ENCODE measurements at regions not wholly inside any gene's neighbourhood (a gene's known extent, or its start where the extent isn't known, plus 50 kb on each side); places are given as distances from the start of the nearest gene placed in this dataset.

DNA sequence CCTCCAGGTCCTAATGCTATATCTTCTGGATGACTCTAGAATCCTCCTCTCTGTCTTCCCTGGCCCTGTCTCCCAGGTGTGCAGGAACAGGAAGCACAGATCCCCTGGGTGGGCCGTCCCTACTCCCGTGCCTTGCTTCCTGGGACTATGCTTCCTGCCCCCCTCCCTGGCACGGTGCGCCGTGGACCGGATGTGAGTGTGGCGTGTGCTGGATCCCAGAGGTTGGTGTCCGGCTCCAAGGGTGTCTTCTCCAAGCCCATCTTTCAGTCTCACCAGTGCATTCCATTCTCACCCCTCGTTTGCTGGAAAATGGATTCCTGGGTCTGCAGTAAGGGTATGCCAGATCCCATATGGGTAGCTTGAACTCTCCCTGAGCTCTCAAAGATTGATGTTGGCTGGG is 144.4 kb upstream of the TWIST2 start:
- peak in 1 of 2 donors; percentile 42 for DNase-seq (ENCODE audit: extremely low spot score in 2 of 2)
- H3K27me3 ChIP-seq: no peaks in the 10 kb centered on the region
- H3K4me3 ChIP-seq: no peak overlapping the region
- H3K36me3 ChIP-seq: no peaks in the 10 kb centered on the region
- intact Hi-C loops (cut with DNase I): no loop called here
- no peak overlapping the region for H3K27ac ChIP-seq
- TF ChIP-seq POLR2A (IDR thresholded peaks at IDR 0.05) (no peak), POLR2AphosphoS5 (IDR thresholded peaks at IDR 0.05; ENCODE audit: insufficient read depth in 1 of 2, low read depth in 1 of 2) (no peak)
- TF ChIP-seq, protein P1, sequence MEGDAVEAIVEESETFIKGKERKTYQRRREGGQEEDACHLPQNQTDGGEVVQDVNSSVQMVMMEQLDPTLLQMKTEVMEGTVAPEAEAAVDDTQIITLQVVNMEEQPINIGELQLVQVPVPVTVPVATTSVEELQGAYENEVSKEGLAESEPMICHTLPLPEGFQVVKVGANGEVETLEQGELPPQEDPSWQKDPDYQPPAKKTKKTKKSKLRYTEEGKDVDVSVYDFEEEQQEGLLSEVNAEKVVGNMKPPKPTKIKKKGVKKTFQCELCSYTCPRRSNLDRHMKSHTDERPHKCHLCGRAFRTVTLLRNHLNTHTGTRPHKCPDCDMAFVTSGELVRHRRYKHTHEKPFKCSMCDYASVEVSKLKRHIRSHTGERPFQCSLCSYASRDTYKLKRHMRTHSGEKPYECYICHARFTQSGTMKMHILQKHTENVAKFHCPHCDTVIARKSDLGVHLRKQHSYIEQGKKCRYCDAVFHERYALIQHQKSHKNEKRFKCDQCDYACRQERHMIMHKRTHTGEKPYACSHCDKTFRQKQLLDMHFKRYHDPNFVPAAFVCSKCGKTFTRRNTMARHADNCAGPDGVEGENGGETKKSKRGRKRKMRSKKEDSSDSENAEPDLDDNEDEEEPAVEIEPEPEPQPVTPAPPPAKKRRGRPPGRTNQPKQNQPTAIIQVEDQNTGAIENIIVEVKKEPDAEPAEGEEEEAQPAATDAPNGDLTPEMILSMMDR (IDR thresholded peaks at IDR 0.05): no peak
- no peaks in the 10 kb centered on the region for H3K4me1 ChIP-seq
- no peaks in the 10 kb centered on the region for H3K9me3 ChIP-seq

DNA sequence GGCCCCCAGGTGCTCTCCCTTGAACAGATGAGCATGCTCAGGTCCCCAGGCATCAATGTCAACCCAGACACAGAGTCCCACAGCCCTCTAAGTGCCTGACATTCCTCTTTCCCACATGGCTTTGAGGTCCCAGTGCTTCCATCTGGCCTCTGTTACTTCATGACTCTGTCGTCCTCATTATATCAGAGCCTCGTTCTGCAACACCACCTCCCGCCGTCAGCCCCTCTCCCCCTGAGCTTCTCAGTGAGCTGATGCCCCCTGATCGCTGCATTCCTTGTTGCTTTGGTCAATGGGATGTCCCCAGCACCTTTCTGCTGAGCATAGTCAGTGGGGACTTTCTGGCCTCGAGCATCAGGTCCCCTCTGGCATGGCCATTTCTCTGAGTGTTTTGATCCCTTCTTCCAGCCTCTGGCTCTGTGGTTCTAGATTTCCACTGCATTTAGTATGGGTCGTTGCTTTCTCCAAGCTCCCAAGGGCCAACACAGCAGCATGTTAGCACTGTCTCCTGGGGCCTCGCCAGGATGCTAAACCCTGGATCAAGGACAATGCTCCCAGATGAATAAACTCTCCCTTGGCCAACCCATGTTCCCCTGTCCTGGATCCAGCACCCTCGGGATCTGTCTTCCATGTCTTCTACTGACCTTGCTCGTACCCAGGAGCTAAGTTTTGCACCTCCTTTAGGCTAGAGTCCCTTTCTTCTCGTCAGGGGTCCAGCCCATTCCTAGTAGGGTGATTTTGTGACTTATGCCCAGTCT is 143.2 kb upstream of the TWIST2 start:
- Histone ChIP-seq H3K4me3 (no peak overlapping the region), H3K27me3 (no peaks in the 10 kb centered on the region), H3K9me3 (no peaks in the 10 kb centered on the region), H3K4me1 (peaks cover 6% of the 10 kb centered on the region), H3K36me3 (no peaks in the 10 kb centered on the region), H3K27ac (no peak overlapping the region)
- intact Hi-C loops (cut with DNase I): no loop called here
- TF ChIP-seq POLR2A (IDR thresholded peaks at IDR 0.05): no peak
- no peak for TF ChIP-seq POLR2AphosphoS5 (IDR thresholded peaks at IDR 0.05; ENCODE audit: insufficient read depth in 1 of 2, low read depth in 1 of 2)
- TF ChIP-seq, protein P1 (IDR thresholded peaks at IDR 0.05): no peak
- DNase-seq (ENCODE audit: extremely low spot score in 2 of 2): peak; percentile 67 to 81

DNA sequence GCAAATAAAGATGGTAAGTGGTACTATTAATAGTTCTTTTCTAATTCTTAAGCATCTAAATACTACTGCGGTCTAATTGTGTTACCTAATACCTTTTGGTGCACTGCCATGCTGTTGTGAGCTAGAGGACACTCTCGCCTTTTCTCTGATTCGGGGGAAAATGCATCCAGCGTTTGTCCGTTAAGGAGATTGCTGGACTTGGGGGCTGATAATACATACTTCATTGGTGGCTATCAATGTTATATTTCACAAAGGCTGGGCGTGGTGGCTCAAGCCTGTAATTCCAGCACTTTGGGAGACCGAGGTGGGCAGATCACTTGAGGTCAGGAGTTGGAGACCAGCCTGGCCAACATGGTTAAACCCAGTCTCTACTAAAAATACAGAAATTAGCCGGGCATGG is 141.7 kb upstream of the TWIST2 start:
- Histone ChIP-seq H3K27ac (no peak overlapping the region), H3K36me3 (no peaks in the 10 kb centered on the region), H3K9me3 (no peaks in the 10 kb centered on the region), H3K4me1 (peaks cover 8% of the 10 kb centered on the region), H3K4me3 (no peak overlapping the region), H3K27me3 (no peaks in the 10 kb centered on the region)
- intact Hi-C loops (cut with DNase I): no loop called here
- TF ChIP-seq POLR2A (IDR thresholded peaks at IDR 0.05) (no peak), POLR2AphosphoS5 (IDR thresholded peaks at IDR 0.05; ENCODE audit: insufficient read depth in 1 of 2, low read depth in 1 of 2) (no peak)
- TF ChIP-seq, protein P1 (IDR thresholded peaks at IDR 0.05): no peak
- DNase-seq (ENCODE audit: extremely low spot score in 2 of 2): peak in 1 of 2 donors; percentile 52

DNA sequence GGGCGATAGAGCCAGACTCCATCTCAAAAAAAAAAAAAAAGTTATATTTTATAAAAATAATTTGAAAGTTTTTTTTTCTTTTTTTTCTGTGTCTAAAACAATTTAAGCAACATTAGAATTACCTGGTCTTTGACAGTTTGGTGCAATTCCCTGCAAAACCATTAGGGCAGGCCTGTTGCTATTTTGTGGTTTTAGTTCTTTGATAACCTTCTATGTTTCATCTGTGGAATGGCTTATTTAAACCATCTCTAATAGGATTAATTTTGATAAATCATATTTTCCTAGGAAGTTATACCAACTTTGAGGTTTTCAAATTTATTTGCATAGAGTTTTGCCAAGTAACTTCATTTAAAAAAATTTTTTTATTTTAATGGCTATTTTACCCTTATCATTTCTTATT is 141.2 kb upstream of the TWIST2 start:
- Histone ChIP-seq H3K4me3 (no peak overlapping the region), H3K9me3 (no peaks in the 10 kb centered on the region), H3K4me1 (peaks cover 8% of the 10 kb centered on the region), H3K36me3 (no peaks in the 10 kb centered on the region), H3K27ac (no peak overlapping the region), H3K27me3 (no peaks in the 10 kb centered on the region)
- TF ChIP-seq POLR2AphosphoS5 (IDR thresholded peaks at IDR 0.05; ENCODE audit: insufficient read depth in 1 of 2, low read depth in 1 of 2) (no peak), POLR2A (IDR thresholded peaks at IDR 0.05) (no peak)
- DNase-seq (ENCODE audit: extremely low spot score in 2 of 2): no peak
- intact Hi-C loops (cut with DNase I): no loop called here

DNA sequence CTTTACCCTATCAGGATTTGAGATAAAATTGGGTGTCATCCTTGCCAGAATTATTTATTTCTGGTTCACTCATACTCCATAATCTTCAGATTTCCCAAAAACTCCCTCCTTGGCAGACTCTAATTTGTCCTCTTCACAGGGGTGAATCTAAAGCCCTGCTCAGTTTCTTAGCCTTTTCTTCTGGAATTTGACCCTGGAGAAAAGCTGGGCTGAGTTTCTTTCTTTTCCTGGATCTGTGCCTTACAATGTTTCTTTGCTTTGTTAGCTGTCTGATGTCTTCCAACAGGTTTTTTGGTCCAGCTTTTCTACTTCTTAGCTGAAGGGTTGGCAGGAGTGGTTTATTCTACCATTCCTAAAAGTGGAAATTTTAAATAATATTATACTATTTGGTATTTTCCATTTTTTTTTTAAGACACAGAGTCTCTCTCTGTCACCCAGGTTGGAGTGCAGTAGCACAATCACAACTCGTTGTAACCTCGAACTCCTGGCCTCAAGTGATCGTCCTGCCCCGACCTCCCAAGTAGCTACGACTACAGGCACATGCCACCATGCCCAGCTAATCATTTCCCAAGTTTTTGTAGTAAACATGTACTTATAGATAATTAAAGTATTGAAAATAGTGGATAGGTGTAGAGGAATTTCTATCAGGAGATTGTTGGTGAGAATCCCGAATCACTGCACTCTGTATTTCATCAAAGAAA is 138.4 kb upstream of the TWIST2 start:
- no peaks in the 10 kb centered on the region for H3K27me3 ChIP-seq
- TF ChIP-seq POLR2AphosphoS5 (IDR thresholded peaks at IDR 0.05; ENCODE audit: insufficient read depth in 1 of 2, low read depth in 1 of 2) (no peak), POLR2A (IDR thresholded peaks at IDR 0.05) (no peak)
- TF ChIP-seq, protein P1 (IDR thresholded peaks at IDR 0.05): no peak
- peaks cover 16% of the 10 kb centered on the region for H3K4me1 ChIP-seq
- H3K4me3 ChIP-seq: no peak overlapping the region
- DNase-seq (ENCODE audit: extremely low spot score in 2 of 2): no peak
- intact Hi-C loops (cut with DNase I): no loop called here
- no peaks in the 10 kb centered on the region for H3K36me3 ChIP-seq
- peak overlapping the region; percentile 36 for H3K27ac ChIP-seq
- no peaks in the 10 kb centered on the region for H3K9me3 ChIP-seq

Data from vagina (tissue), 2 donors.